ENCODE measurements at regions not wholly inside any gene's neighbourhood (a gene's known extent, or its start where the extent isn't known, plus 50 kb on each side); places are given as distances from the start of the nearest gene placed in this dataset.

DNA sequence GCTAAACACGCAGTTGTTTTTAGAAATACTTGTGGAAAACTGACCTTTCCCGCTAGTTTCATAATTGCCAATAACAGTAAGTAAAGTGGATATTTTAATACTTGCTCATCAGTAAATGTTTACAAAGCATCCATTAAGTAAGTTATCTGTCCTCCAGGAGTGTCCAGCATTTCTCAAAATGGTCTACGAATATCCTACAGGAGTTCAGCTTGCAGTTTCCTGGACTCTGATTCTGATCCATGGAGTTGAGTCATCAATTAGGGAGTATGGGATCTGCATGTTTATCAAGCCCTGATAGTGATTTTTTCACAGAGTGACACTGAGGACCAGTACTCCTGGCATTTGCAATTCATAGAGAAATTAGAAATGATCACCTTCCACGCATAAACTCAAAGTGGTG is 325.2 kb upstream of the AADAT start:
- TF ChIP-seq, protein P1, sequence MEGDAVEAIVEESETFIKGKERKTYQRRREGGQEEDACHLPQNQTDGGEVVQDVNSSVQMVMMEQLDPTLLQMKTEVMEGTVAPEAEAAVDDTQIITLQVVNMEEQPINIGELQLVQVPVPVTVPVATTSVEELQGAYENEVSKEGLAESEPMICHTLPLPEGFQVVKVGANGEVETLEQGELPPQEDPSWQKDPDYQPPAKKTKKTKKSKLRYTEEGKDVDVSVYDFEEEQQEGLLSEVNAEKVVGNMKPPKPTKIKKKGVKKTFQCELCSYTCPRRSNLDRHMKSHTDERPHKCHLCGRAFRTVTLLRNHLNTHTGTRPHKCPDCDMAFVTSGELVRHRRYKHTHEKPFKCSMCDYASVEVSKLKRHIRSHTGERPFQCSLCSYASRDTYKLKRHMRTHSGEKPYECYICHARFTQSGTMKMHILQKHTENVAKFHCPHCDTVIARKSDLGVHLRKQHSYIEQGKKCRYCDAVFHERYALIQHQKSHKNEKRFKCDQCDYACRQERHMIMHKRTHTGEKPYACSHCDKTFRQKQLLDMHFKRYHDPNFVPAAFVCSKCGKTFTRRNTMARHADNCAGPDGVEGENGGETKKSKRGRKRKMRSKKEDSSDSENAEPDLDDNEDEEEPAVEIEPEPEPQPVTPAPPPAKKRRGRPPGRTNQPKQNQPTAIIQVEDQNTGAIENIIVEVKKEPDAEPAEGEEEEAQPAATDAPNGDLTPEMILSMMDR (IDR thresholded peaks at IDR 0.05 in 4 of 5, conservative IDR thresholded peaks at IDR 0.05 in 1 of 5), result no peak
- TF ChIP-seq POLR2A (IDR thresholded peaks at IDR 0.05), result no peak

Data from gastrocnemius medialis (tissue), 4 donors.